HCT116 (cell line): ENCODE measurements at regions not wholly inside any gene's neighbourhood (a gene's known extent, or its start where the extent isn't known, plus 50 kb on each side); places are given as distances from the start of the nearest gene placed in this dataset.

Experiments
- ATAC-seq: fragments of 200-7000 bp; cut with Tn5 transposase; 2 replicates; pipeline ENCODE4 v1.9.1; 2020; ENCODE audit warnings: mild to moderate bottlenecking, moderate library complexity
- BruUV-seq: library from RNA; stranded (reverse); fragments of 400-500 nt; replicated peaks from 2 replicates; lab custom pipeline; 2021; lab: Mats Ljungman, UMichigan
- CTCF ChIA-PET: fragments of 300-600 bp; sonication (Branson Sonifier 250); formaldehyde crosslinking; loops from one replicate; lab custom pipeline; 2021; ENCODE audit warnings: antibody characterized with exemption; lab: Charles Lee
- POLR2A ChIA-PET: fragments of 300-600, 350-600 bp; sonication (Branson Sonifier 250); formaldehyde crosslinking; loops from one replicate; lab custom pipeline; 2021; ENCODE audit warnings: antibody characterized with exemption; lab: Charles Lee
- RAD21 ChIA-PET, 2 experiments: fragments of 300-600 bp; sonication (Branson Sonifier 250); formaldehyde crosslinking; loops; one replicate each; lab custom pipeline; 2023; ENCODE audit warnings: low total read pairs in 2 of 2; ENCODE audit not compliant: uncharacterized antibody in 2 of 2, unreplicated experiment in 2 of 2, low non-redundant PET in 1 of 2; lab: Charles Lee
- DNase-seq: peaks from one replicate; pipeline ENCODE4 v3.0.0-alpha.2; 2010; ENCODE audit warnings: low read depth, low spot score
- H2AFZ ChIP-seq: fragments of 200-600 bp; shearing (Covaris generic), sonication (generic); 2 replicates; pipeline ENCODE4 v1.6.1; 2017; ENCODE audit warnings: low read depth, mixed run types, mixed read lengths, antibody characterized with exemption, low read length; ENCODE audit not compliant: poor library complexity, severe bottlenecking
- H3K27ac ChIP-seq: 2 replicates; pipeline ENCODE4 v1.5.1; 2012; ENCODE audit warnings: low read depth, low read length
- H3K27me3 ChIP-seq: fragments of 200-600 bp; sonication (generic); 2 replicates; pipeline ENCODE4 v1.6.1; 2016; ENCODE audit warnings: mixed run types, low read length, mixed read lengths; ENCODE audit not compliant: insufficient read depth
- H3K36me3 ChIP-seq, 2 experiments: fragments of 200-500 bp in 1 of 2; fragments of 200-600 bp in 1 of 2; sonication (Bioruptor generic) in 1 of 2; sonication (generic) in 1 of 2; 2 replicates each; pipeline versions ENCODE4 v1.5.1 to v1.6.1; 2014 to 2016; ENCODE audit warnings: low read length in 2 of 2, inconsistent platforms in 1 of 2, mixed read lengths in 1 of 2, mixed run types in 1 of 2; ENCODE audit not compliant: insufficient read depth in 2 of 2, control insufficient read depth in 1 of 2
- H3K4me1 ChIP-seq, 2 experiments: fragments of 200-600 bp in 1 of 2; sonication (generic) in 1 of 2; 2 replicates each; pipeline versions ENCODE4 v1.5.1 to v1.6.1; 2012 to 2017; ENCODE audit warnings: low read length in 2 of 2, inconsistent platforms in 1 of 2, mild to moderate bottlenecking in 1 of 2, mixed read lengths in 1 of 2, mixed run types in 1 of 2, moderate library complexity in 1 of 2; ENCODE audit not compliant: insufficient read depth in 2 of 2, control insufficient read depth in 1 of 2
- H3K4me2 ChIP-seq: fragments of 200-600 bp; sonication (generic); 2 replicates; pipeline ENCODE4 v1.6.1; 2017; ENCODE audit warnings: mixed run types, low read length, mixed read lengths
- H3K4me3 ChIP-seq, 2 experiments: fragments of 200-600 bp in 1 of 2; sonication (generic) in 1 of 2; replicated peaks in 1 of 2; 2 replicates each; pipeline ENCODE4 v1.5.1; 2011 to 2016; ENCODE audit warnings: low read length in 2 of 2, control low read depth in 1 of 2, low read depth in 1 of 2, mild to moderate bottlenecking in 1 of 2, mixed read lengths in 1 of 2, mixed run types in 1 of 2
- H3K79me2 ChIP-seq: fragments of 200-600 bp; sonication (generic); 2 replicates; pipeline ENCODE4 v1.6.1; 2017; ENCODE audit warnings: mild to moderate bottlenecking, mixed run types, low read length, moderate library complexity, mixed read lengths; ENCODE audit not compliant: insufficient read depth
- H3K9ac ChIP-seq: fragments of 200-600 bp; sonication (generic); 2 replicates; pipeline ENCODE4 v1.6.1; 2016; ENCODE audit warnings: low read length, mixed read lengths
- H3K9me2 ChIP-seq: fragments of 200-600 bp; sonication (generic), shearing (Covaris generic); 2 replicates; pipeline ENCODE4 v1.6.1; 2017; ENCODE audit warnings: mixed run types, mild to moderate bottlenecking, moderate library complexity; ENCODE audit not compliant: insufficient read depth
- H3K9me3 ChIP-seq, 2 experiments: fragments of 200-500 bp in 1 of 2; fragments of 200-600 bp in 1 of 2; sonication (Bioruptor generic) in 1 of 2; sonication (generic) in 1 of 2; 2 replicates each; pipeline ENCODE4 v1.6.1; 2014 to 2017; ENCODE audit warnings: low read length in 2 of 2, mixed read lengths in 2 of 2, inconsistent platforms in 1 of 2, low read depth in 1 of 2, mild to moderate bottlenecking in 1 of 2, mixed run types in 1 of 2, moderate library complexity in 1 of 2; ENCODE audit not compliant: control insufficient read depth in 1 of 2, insufficient read depth in 1 of 2
- H4K20me1 ChIP-seq: fragments of 200-600 bp; sonication (generic), shearing (Covaris generic); 2 replicates; pipeline ENCODE4 v1.6.1; 2017; ENCODE audit warnings: mixed run types, mild to moderate bottlenecking, moderate library complexity; ENCODE audit not compliant: insufficient read depth
- CBX3 ChIP-seq: IDR thresholded peaks from 2 replicates; pipeline ENCODE4 v1.6.1; 2012; ENCODE audit warnings: low read depth
- CEBPB ChIP-seq: IDR thresholded peaks from 2 replicates; pipeline ENCODE4 v1.6.1; 2012; ENCODE audit warnings: low read depth
- EZH2phosphoT487 ChIP-seq: fragments of 200-600 bp; IDR thresholded peaks from 2 replicates; pipeline ENCODE4 v1.6.1; 2018; ENCODE audit warnings: antibody characterized with exemption, borderline replicate concordance
- FOSL1 ChIP-seq: IDR thresholded peaks from 2 replicates; pipeline ENCODE4 v1.6.1; 2012; ENCODE audit warnings: low read depth
- JUND ChIP-seq: IDR thresholded peaks from 2 replicates; pipeline ENCODE4 v1.6.1; 2012
- POLR2A ChIP-seq: IDR thresholded peaks from 2 replicates; pipeline ENCODE4 v1.7.0; 2011; ENCODE audit warnings: borderline replicate concordance; ENCODE audit not compliant: insufficient read depth, insufficient read length; ENCODE audit errors: extremely low read depth
- POLR2AphosphoS5 ChIP-seq: IDR thresholded peaks from 2 replicates; pipeline ENCODE4 v1.6.1; 2011; ENCODE audit warnings: mild to moderate bottlenecking, low read depth, low read length, moderate library complexity
- RAD21 ChIP-seq: IDR thresholded peaks from 2 replicates; pipeline ENCODE4 v1.6.1; 2012; ENCODE audit warnings: low read depth, mild to moderate bottlenecking
- SIN3A ChIP-seq: IDR thresholded peaks from 2 replicates; pipeline ENCODE4 v1.6.1; 2012; ENCODE audit warnings: low read depth
- SP1 ChIP-seq: IDR thresholded peaks from 2 replicates; pipeline ENCODE4 v1.6.1; 2012; ENCODE audit warnings: low read depth
- SRF ChIP-seq: IDR thresholded peaks from 2 replicates; pipeline ENCODE4 v1.6.1; 2012; ENCODE audit warnings: low read depth
- TCF7L2 ChIP-seq: IDR thresholded peaks from 2 replicates; pipeline ENCODE4 v1.7.0; 2011; ENCODE audit warnings: borderline replicate concordance, inconsistent platforms; ENCODE audit not compliant: insufficient read depth, insufficient read length; ENCODE audit errors: extremely low read depth
- YY1 ChIP-seq: IDR thresholded peaks from 2 replicates; pipeline ENCODE4 v1.6.1; 2011; ENCODE audit warnings: low read length, low read depth, moderate library complexity, mild to moderate bottlenecking; ENCODE audit not compliant: insufficient replicate concordance; ENCODE audit errors: extremely low read depth
- ZFX ChIP-seq: fragments of 450-650 bp; IDR thresholded peaks from 2 replicates; pipeline ENCODE4 v1.6.1; 2017
- ZNF274 ChIP-seq: fragments of 200-500 bp; sonication (Bioruptor generic); IDR thresholded peaks from 2 replicates; pipeline ENCODE4 v1.6.1; 2014; ENCODE audit warnings: mild to moderate bottlenecking, low read depth, low read length, inconsistent platforms
- intact Hi-C: fragments of 100-400 bp; cut with micrococcal nuclease; formaldehyde crosslinking; loops from 2 replicates; pipeline ENCODE4 v1.10.0; 2022
- TF ChIP-seq, protein P1 (sequence below): IDR thresholded peaks from 2 replicates; pipeline ENCODE4 v1.6.1; 2012
- TF ChIP-seq, protein P2 (sequence below), 3 experiments: fragments of 200-600 bp in 1 of 3; sonication (generic) in 1 of 3; IDR thresholded peaks in 2 of 3; conservative IDR thresholded peaks in 1 of 3; 2 replicates each; pipeline ENCODE4 v1.5.1; 2012 to 2017; ENCODE audit warnings: low read depth in 2 of 3, low read length in 2 of 3, antibody characterized with exemption in 1 of 3, borderline replicate concordance in 1 of 3, control low read depth in 1 of 3, mild to moderate bottlenecking in 1 of 3, mixed read lengths in 1 of 3, mixed run types in 1 of 3, moderate library complexity in 1 of 3; ENCODE audit not compliant: insufficient read depth in 1 of 3
- TF ChIP-seq, protein P3 (sequence below): IDR thresholded peaks from 2 replicates; pipeline ENCODE4 v1.6.1; 2012
- TF ChIP-seq, protein P4 (sequence below): IDR thresholded peaks from 2 replicates; pipeline ENCODE4 v1.6.1; 2012; ENCODE audit warnings: low read depth
- TF ChIP-seq, protein P5 (sequence below): IDR thresholded peaks from 2 replicates; pipeline ENCODE4 v1.6.1; 2011; ENCODE audit warnings: mild to moderate bottlenecking, low read length, moderate library complexity; ENCODE audit not compliant: insufficient replicate concordance; ENCODE audit errors: extremely low read depth

DNA sequence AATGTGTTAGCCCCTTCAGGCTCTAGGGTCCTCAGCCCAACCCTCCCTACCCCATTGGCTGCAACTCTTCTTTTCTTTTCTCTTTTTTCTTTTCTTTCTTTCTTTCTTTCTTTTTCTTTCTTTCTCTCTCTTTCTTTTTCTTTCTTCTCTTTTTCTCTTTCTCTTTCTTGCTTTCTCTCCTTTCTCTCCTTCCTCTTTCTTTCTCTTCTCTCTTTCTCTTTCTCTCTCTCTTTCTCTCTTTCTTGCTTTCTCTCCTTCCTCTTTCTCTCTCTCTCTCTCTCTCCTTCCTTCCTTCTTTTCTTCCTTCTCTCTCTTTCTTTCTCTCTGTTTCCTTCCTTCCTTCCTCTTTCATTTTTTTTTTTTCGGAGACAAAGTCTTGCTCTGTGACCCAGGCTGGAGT lies 458.9 kb downstream of the TYW1 start:
- TF ChIP-seq YY1, result no peak
- no peak for TF ChIP-seq ZFX
- TF ChIP-seq RAD21, result no peak
- TF ChIP-seq JUND, result no peak
- TF ChIP-seq POLR2A, result no peak
- TF ChIP-seq SRF, result no peak
- no peak for TF ChIP-seq POLR2AphosphoS5
- TF ChIP-seq, protein P1, sequence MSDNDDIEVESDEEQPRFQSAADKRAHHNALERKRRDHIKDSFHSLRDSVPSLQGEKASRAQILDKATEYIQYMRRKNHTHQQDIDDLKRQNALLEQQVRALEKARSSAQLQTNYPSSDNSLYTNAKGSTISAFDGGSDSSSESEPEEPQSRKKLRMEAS, result no peak
- no peak for TF ChIP-seq TCF7L2
- no peak for TF ChIP-seq ZNF274
- TF ChIP-seq CBX3, result no peak
- TF ChIP-seq EZH2phosphoT487, result no peak
- TF ChIP-seq, protein P2, sequence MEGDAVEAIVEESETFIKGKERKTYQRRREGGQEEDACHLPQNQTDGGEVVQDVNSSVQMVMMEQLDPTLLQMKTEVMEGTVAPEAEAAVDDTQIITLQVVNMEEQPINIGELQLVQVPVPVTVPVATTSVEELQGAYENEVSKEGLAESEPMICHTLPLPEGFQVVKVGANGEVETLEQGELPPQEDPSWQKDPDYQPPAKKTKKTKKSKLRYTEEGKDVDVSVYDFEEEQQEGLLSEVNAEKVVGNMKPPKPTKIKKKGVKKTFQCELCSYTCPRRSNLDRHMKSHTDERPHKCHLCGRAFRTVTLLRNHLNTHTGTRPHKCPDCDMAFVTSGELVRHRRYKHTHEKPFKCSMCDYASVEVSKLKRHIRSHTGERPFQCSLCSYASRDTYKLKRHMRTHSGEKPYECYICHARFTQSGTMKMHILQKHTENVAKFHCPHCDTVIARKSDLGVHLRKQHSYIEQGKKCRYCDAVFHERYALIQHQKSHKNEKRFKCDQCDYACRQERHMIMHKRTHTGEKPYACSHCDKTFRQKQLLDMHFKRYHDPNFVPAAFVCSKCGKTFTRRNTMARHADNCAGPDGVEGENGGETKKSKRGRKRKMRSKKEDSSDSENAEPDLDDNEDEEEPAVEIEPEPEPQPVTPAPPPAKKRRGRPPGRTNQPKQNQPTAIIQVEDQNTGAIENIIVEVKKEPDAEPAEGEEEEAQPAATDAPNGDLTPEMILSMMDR (IDR thresholded peaks at IDR 0.05 in 2 of 3, conservative IDR thresholded peaks at IDR 0.05 in 1 of 3; ENCODE audit: borderline replicate concordance in 1 of 3, insufficient read depth in 1 of 3, low read depth in 2 of 3, low read length in 2 of 3), result no peak
- TF ChIP-seq CEBPB, result no peak
- no peak for TF ChIP-seq FOSL1
- TF ChIP-seq, protein P3, sequence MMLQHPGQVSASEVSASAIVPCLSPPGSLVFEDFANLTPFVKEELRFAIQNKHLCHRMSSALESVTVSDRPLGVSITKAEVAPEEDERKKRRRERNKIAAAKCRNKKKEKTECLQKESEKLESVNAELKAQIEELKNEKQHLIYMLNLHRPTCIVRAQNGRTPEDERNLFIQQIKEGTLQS, result no peak
- TF ChIP-seq, protein P4, sequence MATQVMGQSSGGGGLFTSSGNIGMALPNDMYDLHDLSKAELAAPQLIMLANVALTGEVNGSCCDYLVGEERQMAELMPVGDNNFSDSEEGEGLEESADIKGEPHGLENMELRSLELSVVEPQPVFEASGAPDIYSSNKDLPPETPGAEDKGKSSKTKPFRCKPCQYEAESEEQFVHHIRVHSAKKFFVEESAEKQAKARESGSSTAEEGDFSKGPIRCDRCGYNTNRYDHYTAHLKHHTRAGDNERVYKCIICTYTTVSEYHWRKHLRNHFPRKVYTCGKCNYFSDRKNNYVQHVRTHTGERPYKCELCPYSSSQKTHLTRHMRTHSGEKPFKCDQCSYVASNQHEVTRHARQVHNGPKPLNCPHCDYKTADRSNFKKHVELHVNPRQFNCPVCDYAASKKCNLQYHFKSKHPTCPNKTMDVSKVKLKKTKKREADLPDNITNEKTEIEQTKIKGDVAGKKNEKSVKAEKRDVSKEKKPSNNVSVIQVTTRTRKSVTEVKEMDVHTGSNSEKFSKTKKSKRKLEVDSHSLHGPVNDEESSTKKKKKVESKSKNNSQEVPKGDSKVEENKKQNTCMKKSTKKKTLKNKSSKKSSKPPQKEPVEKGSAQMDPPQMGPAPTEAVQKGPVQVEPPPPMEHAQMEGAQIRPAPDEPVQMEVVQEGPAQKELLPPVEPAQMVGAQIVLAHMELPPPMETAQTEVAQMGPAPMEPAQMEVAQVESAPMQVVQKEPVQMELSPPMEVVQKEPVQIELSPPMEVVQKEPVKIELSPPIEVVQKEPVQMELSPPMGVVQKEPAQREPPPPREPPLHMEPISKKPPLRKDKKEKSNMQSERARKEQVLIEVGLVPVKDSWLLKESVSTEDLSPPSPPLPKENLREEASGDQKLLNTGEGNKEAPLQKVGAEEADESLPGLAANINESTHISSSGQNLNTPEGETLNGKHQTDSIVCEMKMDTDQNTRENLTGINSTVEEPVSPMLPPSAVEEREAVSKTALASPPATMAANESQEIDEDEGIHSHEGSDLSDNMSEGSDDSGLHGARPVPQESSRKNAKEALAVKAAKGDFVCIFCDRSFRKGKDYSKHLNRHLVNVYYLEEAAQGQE, result no peak
- TF ChIP-seq SP1, result no peak
- TF ChIP-seq, protein P5, sequence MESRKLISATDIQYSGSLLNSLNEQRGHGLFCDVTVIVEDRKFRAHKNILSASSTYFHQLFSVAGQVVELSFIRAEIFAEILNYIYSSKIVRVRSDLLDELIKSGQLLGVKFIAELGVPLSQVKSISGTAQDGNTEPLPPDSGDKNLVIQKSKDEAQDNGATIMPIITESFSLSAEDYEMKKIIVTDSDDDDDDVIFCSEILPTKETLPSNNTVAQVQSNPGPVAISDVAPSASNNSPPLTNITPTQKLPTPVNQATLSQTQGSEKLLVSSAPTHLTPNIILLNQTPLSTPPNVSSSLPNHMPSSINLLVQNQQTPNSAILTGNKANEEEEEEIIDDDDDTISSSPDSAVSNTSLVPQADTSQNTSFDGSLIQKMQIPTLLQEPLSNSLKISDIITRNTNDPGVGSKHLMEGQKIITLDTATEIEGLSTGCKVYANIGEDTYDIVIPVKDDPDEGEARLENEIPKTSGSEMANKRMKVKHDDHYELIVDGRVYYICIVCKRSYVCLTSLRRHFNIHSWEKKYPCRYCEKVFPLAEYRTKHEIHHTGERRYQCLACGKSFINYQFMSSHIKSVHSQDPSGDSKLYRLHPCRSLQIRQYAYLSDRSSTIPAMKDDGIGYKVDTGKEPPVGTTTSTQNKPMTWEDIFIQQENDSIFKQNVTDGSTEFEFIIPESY, result no peak
- no peak for TF ChIP-seq SIN3A
- TF ChIP-seq, all 23 proteins: peak for 0
- BruUV-seq, result no TSS peak

More for the DNA sequence above, 458.9 kb downstream of the TYW1 start:
- Histone ChIP-seq H3K4me2 (no peak overlapping the region), H3K4me1 (no peaks in the 10 kb centered on the region), H3K9me2 (no peaks in the 10 kb centered on the region), H2AFZ (no peak overlapping the region), H3K36me3 (no peaks in the 10 kb centered on the region), H3K27me3 (peaks cover 11% of the 10 kb centered on the region; the same call in 1 of the 2 replicates), H3K9ac (no peak overlapping the region), H3K9me3 (no peaks in the 10 kb centered on the region), H3K27ac (no peak overlapping the region), H3K4me3 (no peak overlapping the region), H4K20me1 (no peaks in the 10 kb centered on the region), H3K79me2 (no peaks in the 10 kb centered on the region)
- RAD21 ChIA-PET, result no interaction called here
- intact Hi-C loops, result no loop called here
- CTCF ChIA-PET, result no interaction called here
- POLR2A ChIA-PET, result no interaction called here
- ATAC-seq, result no peak
- DNase-seq, result no peak
